ENCODE measurements at regions not wholly inside any gene's neighbourhood (a gene's known extent, or its start where the extent isn't known, plus 50 kb on each side); places are given as distances from the start of the nearest gene placed in this dataset.

- H3K4me3 ChIP-seq (ENCODE audit: low read depth, low read length) = no peak overlapping the region
- no peak for TF ChIP-seq CTCF (IDR thresholded peaks at IDR 0.05; ENCODE audit: insufficient read depth, low read depth, low read length)
Measured at GRCh38 chr1:116259663-116260062, 113.4 kb upstream of the ATP1A1 start.

GRCh38 chr1:116260115-116260514 is 112.9 kb upstream of the ATP1A1 start:
- DNase-seq (ENCODE audit: low read depth) = no peak
- TF ChIP-seq CTCF (IDR thresholded peaks at IDR 0.05; ENCODE audit: insufficient read depth, low read depth, low read length) = no peak
- H3K4me3 ChIP-seq (ENCODE audit: low read depth, low read length) = no peak overlapping the region

More at GRCh38 chr1:116259663-116260062, 113.4 kb upstream of the ATP1A1 start:
- no peak for DNase-seq (ENCODE audit: low read depth)

GRCh38 chr1:116260621-116261020 is 112.4 kb upstream of the ATP1A1 start:
- DNase-seq (ENCODE audit: low read depth) = no peak
- no peak for TF ChIP-seq CTCF (IDR thresholded peaks at IDR 0.05; ENCODE audit: insufficient read depth, low read depth, low read length)
- H3K4me3 ChIP-seq (ENCODE audit: low read depth, low read length) = no peak overlapping the region

GRCh38 chr1:116261227-116261626 is 111.8 kb upstream of the ATP1A1 start:
- TF ChIP-seq CTCF (IDR thresholded peaks at IDR 0.05; ENCODE audit: insufficient read depth, low read depth, low read length) = no peak
- peak; percentile 7 for DNase-seq (ENCODE audit: low read depth)
- H3K4me3 ChIP-seq (ENCODE audit: low read depth, low read length) = no peak overlapping the region

GRCh38 chr1:116262207-116262994 is 110.6 kb upstream of the ATP1A1 start:
- TF ChIP-seq CTCF (IDR thresholded peaks at IDR 0.05; ENCODE audit: insufficient read depth, low read depth, low read length) = no peak
- no peak overlapping the region for H3K4me3 ChIP-seq (ENCODE audit: low read depth, low read length)
- no peak for DNase-seq (ENCODE audit: low read depth)

- no peak for DNase-seq (ENCODE audit: low read depth)
- H3K4me3 ChIP-seq (ENCODE audit: low read depth, low read length) = no peak overlapping the region
- TF ChIP-seq CTCF (IDR thresholded peaks at IDR 0.05; ENCODE audit: insufficient read depth, low read depth, low read length) = no peak
Measured at GRCh38 chr1:116262995-116263385, 110.1 kb upstream of the ATP1A1 start.
